Activated naive CD8-positive, alpha-beta T cell treated with anti-CD3 and anti-CD28 coated beads for 36 hours (primary cell): ENCODE measurements at regions not wholly inside any gene's neighbourhood (a gene's known extent, or its start where the extent isn't known, plus 50 kb on each side); places are given as distances from the start of the nearest gene placed in this dataset.

Experiments
- DNase-seq: peaks from one replicate; pipeline ENCODE4 v3.0.0; 2021
- H3K27ac Mint-ChIP-seq: one replicate; pipeline ENCODE4 v1.8.0; 2022; ENCODE audit warnings: mild to moderate bottlenecking, moderate library complexity, mixed read lengths
- H3K27me3 Mint-ChIP-seq: one replicate; pipeline ENCODE4 v1.8.0; 2022; ENCODE audit warnings: mild to moderate bottlenecking, mixed read lengths
- H3K36me3 Mint-ChIP-seq: one replicate; pipeline ENCODE4 v1.8.0; 2021; ENCODE audit warnings: mild to moderate bottlenecking, mixed read lengths
- H3K4me1 Mint-ChIP-seq: one replicate; pipeline ENCODE4 v1.8.0; 2021; ENCODE audit warnings: mixed read lengths
- H3K4me3 Mint-ChIP-seq: one replicate; pipeline ENCODE4 v1.8.0; 2022; ENCODE audit warnings: mild to moderate bottlenecking, moderate library complexity, mixed read lengths
- H3K9me3 Mint-ChIP-seq: one replicate; pipeline ENCODE4 v1.8.0; 2022; ENCODE audit warnings: mixed read lengths

DNA sequence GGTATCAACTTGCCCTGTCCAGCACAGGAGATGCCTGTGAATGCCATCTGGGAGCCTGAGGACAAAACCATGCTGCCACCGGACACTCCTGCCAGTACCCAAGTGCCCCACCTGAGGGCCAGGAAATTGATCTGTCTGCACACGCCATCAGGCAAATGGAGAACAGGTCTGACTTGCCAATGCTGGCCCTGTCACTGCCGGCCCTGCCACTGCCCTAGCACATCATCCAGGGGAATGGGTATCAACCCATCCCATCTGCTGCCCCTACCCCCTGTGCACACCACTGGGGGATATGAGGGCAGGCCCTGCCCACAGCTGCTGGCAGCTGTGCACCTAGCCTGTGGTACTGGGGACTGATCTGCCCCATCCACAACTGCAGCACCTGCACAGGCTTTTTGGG is 1081.6 kb upstream of the EYS start:
- no peak overlapping the region for H3K4me3 Mint-ChIP-seq
- H3K36me3 Mint-ChIP-seq = no peaks in the 10 kb centered on the region
- no peak overlapping the region for H3K27ac Mint-ChIP-seq
- H3K4me1 Mint-ChIP-seq = no peaks in the 10 kb centered on the region
- H3K9me3 Mint-ChIP-seq = peaks cover 1% of the 10 kb centered on the region
- DNase-seq = no peak
- H3K27me3 Mint-ChIP-seq = no peaks in the 10 kb centered on the region

DNA sequence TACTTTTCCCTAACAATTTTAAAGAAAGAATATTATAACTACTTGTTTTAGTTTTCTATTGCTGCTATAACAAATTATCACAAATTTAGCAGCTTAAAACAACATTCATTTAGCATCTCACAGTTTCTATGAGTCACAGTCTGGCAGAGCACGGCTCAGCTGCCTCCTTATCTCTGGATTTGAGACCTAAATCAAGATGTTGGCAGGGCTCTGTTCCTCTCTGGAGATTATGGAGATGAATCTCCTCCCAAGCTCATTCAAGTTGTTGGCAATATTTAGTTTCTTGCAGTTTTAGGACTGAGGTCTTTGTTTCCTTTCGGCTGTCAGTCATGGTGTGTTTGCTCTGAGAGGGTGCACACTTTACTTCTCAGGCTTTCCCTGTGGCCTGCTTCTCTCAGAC is 1065.8 kb upstream of the EYS start:
- H3K4me1 Mint-ChIP-seq = no peaks in the 10 kb centered on the region
- no peak overlapping the region for H3K27ac Mint-ChIP-seq
- H3K27me3 Mint-ChIP-seq = no peaks in the 10 kb centered on the region
- DNase-seq = no peak
- H3K4me3 Mint-ChIP-seq = no peak overlapping the region
- no peaks in the 10 kb centered on the region for H3K36me3 Mint-ChIP-seq
- H3K9me3 Mint-ChIP-seq = peaks cover 11% of the 10 kb centered on the region

DNA sequence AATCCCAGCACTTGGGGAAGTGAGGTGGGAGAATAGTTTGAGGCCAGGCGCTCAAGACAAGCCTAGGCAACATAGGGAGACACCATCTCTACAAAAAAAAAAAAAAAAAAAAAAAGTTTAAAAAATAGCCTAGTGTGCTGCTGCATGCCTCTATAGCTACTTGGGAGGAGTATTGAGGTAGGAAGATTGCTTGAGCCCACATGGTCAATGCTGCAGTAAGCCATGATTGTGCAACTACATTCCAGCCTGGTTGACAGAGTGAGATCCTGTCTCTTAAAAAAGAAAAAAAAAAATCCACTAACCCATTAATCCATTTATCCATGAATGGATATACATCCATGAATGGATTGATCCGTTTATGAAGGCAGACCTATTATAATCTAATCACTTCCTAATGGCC is 1064.6 kb upstream of the EYS start:
- DNase-seq = no peak
- Mint-ChIP-seq H3K9me3 (peaks cover 11% of the 10 kb centered on the region), H3K4me1 (no peaks in the 10 kb centered on the region), H3K27ac (no peak overlapping the region), H3K36me3 (no peaks in the 10 kb centered on the region), H3K27me3 (no peaks in the 10 kb centered on the region), H3K4me3 (no peak overlapping the region)

DNA sequence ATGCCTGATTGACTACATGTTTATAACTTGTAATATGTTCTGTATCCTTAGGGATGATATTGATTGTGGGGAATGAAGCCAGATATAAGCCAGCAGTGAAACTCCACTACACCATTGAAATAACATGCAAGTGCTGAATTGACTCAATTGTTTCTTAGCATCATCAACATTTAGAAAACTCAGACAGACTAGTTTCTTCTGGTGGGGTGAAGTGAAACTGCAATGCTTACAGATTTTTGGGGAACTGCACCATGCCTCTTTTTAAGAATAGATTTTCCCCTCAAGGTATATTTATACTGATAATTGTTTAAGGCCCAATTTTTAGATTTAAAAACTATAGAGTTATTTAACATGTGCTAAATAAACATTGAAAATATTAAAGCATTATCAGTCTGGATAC is 1044.6 kb upstream of the EYS start:
- Mint-ChIP-seq H3K4me1 (no peaks in the 10 kb centered on the region), H3K36me3 (no peaks in the 10 kb centered on the region), H3K9me3 (peaks cover 3% of the 10 kb centered on the region), H3K4me3 (no peak overlapping the region), H3K27ac (no peak overlapping the region), H3K27me3 (no peaks in the 10 kb centered on the region)
- DNase-seq = no peak

DNA sequence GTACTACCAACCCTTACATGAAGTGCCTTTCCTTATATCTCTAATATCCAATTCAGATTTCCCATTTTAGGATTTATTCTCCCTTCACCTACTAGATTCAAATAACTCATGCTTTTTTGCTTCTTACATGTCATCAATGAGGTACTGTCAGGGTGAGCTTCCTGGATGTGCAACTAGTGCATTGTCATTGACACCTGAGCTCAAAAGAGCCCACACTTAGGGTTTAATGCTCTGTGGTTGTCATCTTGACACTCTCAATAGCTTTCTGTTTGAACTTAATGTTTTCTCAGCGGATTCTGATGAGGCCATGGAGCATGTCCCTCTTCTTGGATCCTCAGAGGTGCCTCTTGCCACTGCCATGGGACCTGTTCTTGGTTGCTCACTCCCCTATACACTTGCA is 1033.3 kb upstream of the EYS start:
- Mint-ChIP-seq H3K4me1 (no peaks in the 10 kb centered on the region), H3K36me3 (no peaks in the 10 kb centered on the region), H3K27me3 (no peaks in the 10 kb centered on the region), H3K9me3 (peaks cover 2% of the 10 kb centered on the region), H3K4me3 (no peak overlapping the region), H3K27ac (no peak overlapping the region)
- DNase-seq = no peak

DNA sequence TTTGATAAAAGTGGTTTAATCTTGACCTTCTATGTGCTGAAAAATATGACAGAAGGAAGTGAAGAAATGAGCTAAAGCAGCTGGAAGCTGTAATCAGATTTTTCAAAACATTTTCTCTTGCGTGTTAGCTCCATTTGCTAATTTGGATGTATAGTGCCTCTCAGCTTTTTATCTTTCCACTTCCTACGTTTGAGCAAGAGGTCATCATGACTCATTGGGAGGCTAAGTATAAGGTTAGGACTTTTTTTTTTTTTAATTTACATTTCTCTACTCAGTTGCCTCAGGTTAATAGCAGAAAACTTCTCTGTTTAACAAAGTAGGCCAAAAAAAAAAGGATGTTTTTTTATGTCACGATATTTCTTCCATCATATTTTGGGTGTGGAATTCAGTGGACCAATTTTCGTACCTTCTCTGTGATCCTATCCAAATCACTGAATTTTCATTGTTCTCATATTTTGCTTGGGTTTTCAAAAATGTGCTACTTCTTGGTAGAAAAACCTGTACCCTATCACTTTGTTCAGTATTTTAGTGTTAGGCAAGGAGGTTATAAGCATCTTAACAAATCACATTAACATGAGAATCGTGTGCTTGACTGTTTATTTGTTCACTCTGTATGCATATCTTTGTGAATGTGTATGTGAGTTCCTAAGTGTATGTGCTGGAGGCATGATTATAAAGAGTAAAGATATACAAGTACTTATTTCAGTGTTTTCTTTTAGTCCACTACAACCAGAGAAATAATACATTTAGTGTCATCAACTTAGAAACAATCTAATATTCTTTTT is 1028.3 kb upstream of the EYS start:
- Mint-ChIP-seq H3K4me1 (no peaks in the 10 kb centered on the region), H3K9me3 (no peaks in the 10 kb centered on the region), H3K27me3 (no peaks in the 10 kb centered on the region), H3K36me3 (no peaks in the 10 kb centered on the region), H3K4me3 (no peak overlapping the region), H3K27ac (no peak overlapping the region)
- DNase-seq = no peak

DNA sequence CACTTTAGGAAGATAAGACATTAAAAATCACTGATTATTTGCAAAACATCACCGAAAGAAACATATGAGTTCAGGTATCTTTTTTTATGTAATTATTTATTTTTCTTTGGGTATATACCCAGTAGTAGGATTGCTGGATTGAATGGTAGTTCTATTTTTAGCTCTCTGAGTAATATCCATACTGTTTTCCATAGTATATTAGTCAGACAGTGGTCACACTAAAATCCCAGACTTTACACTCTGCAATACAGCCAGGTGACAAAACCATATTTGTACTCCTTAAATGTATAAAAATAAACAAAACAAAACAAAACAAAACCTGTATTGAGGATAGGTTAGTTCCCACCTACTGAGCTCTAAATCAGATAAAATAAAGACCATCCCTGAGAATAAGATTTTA is 1024.3 kb upstream of the EYS start:
- H3K36me3 Mint-ChIP-seq = no peaks in the 10 kb centered on the region
- no peak for DNase-seq

DNA sequence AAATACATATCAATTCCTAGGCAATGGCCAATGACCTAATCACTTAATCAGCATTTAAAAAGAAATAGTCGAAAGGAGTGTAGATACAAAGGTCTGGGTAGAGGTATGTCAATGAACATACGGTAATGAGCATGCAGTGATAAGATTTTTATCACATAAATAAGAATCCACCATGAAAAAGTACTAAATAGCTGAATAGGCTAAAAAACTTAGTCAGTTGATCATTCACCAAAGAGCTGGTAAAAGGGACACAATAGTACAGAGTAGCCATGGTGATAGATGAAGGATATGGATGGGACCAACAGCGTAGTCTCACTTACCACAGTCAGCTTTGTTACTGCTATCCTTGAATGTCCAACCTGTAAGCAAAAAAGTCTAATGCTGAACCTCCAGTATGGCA is 1018.6 kb upstream of the EYS start:
- no peak overlapping the region for H3K4me3 Mint-ChIP-seq
- no peak for DNase-seq
- no peaks in the 10 kb centered on the region for H3K27me3 Mint-ChIP-seq
- no peaks in the 10 kb centered on the region for H3K4me1 Mint-ChIP-seq
- no peaks in the 10 kb centered on the region for H3K36me3 Mint-ChIP-seq
- peaks cover 7% of the 10 kb centered on the region for H3K9me3 Mint-ChIP-seq
- H3K27ac Mint-ChIP-seq = no peak overlapping the region

More for the DNA sequence above, 1024.3 kb upstream of the EYS start:
- no peaks in the 10 kb centered on the region for H3K27me3 Mint-ChIP-seq
- H3K4me3 Mint-ChIP-seq = no peak overlapping the region
- H3K4me1 Mint-ChIP-seq = no peaks in the 10 kb centered on the region
- H3K27ac Mint-ChIP-seq = no peak overlapping the region
- peaks cover 3% of the 10 kb centered on the region for H3K9me3 Mint-ChIP-seq

DNA sequence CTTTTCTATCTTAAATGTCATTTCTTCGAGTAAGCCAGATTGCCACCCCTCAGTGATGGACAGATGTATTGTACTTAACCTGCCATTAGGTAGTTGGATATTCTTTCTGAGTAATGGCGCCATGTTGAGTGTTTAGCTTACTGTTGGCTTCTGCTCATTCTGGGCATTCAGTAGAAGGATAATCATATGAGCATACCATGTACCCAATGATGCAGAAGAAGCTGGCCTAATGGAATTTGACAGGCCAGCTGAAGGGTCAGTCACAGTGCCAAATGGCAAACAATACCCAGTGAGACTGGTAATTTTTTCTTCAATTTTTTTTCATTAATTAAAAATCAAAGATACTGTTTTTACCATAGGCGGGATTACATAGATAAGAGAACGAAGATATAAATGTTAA is 1010.8 kb upstream of the EYS start:
- Mint-ChIP-seq H3K36me3 (no peaks in the 10 kb centered on the region), H3K9me3 (peaks cover 4% of the 10 kb centered on the region), H3K27me3 (no peaks in the 10 kb centered on the region), H3K4me1 (no peaks in the 10 kb centered on the region), H3K4me3 (no peak overlapping the region), H3K27ac (no peak overlapping the region)
- no peak for DNase-seq

DNA sequence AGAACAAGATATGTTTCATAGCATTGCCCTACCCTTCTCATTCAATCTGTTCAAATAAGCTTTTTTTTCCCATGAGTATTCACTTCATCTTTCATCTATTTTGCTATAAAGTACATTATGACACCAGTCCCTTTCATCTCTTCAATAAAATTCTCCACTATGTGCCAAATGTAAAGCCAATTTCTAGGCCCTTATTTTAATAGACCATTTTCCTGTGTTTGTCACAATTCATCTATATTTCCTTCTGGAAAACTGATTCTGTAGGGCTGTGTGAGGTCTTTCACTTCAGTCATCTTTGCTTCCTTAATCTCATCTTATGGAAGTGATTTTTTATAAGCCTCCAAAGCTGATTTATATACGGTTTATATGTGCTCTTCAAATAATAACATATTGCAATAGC is 992.4 kb upstream of the EYS start:
- Mint-ChIP-seq H3K27me3 (no peaks in the 10 kb centered on the region), H3K36me3 (no peaks in the 10 kb centered on the region), H3K9me3 (peaks cover 5% of the 10 kb centered on the region), H3K4me3 (no peak overlapping the region), H3K4me1 (no peaks in the 10 kb centered on the region), H3K27ac (no peak overlapping the region)
- no peak for DNase-seq

DNA sequence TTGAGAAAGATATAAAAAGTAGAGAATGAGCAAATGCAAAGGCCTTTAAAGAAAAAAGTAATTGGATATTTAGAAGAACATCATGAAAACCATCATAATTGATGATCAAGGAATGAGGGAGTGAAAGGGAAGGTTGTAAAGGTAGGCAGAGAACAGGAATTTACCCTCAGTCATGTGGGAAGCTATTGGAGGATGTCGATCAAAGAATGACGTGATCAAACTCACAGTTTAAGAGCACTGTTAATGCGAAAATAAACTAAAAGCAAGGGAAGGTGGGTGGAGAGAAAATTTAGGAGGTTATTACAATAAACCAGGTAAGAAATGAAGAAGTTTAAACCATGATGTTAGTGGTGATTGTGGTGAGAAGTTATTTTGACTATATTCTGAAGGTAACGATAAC is 982.6 kb upstream of the EYS start:
- no peak overlapping the region for H3K4me3 Mint-ChIP-seq
- no peaks in the 10 kb centered on the region for H3K27me3 Mint-ChIP-seq
- no peak overlapping the region for H3K27ac Mint-ChIP-seq
- H3K36me3 Mint-ChIP-seq = no peaks in the 10 kb centered on the region
- H3K9me3 Mint-ChIP-seq = peaks cover 5% of the 10 kb centered on the region
- no peaks in the 10 kb centered on the region for H3K4me1 Mint-ChIP-seq
- DNase-seq = no peak

DNA sequence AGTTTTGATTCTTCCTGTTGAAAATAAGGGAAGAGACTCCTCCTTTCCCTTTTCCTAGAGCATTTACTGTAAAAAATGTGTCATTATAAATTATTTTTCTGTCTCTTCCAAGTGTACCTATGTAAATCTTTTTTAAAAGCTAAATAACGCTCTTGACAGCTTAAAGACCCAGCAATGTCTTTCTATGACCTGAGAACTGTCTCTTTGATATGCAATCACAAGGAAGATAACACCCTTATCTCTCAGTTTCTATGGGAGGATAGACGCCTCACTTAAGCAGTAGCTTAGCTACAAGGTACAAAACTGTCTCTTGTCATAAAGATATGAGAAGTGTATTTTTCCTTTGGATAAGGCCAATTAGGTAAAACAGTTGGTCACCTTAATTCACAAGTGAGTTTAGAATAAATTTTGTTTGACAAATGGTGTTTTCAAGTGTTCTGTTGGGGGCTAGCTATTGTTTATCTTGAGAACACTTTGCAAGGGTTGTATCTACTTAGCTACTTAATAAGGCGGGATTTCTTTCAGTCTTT is 980.6 kb upstream of the EYS start:
- Mint-ChIP-seq H3K9me3 (peaks cover 4% of the 10 kb centered on the region), H3K4me1 (no peaks in the 10 kb centered on the region), H3K27ac (no peak overlapping the region)

DNA sequence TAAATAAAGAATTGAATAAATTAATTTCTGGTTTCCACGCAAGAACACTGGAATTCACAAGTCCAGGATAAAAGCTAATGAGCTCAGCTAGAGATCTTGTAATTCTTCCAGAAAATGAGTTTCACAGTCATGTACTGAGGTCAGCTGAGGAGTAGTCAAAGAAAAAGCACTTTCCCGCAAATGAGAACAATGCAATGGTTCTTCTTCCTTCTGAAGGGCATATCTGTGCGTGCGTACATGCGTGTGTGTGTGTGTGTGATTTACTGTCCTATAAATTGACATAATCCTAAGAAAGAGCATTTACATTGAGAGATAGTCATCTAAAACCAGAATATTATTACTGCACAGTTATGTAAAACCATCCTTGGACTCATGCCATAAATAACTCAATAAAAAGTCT is 968.9 kb upstream of the EYS start:
- Mint-ChIP-seq H3K27ac (no peak overlapping the region), H3K36me3 (no peaks in the 10 kb centered on the region), H3K9me3 (peaks cover 4% of the 10 kb centered on the region), H3K4me1 (no peaks in the 10 kb centered on the region), H3K4me3 (no peak overlapping the region), H3K27me3 (no peaks in the 10 kb centered on the region)
- DNase-seq = no peak

More for the DNA sequence above, 980.6 kb upstream of the EYS start:
- no peak overlapping the region for H3K4me3 Mint-ChIP-seq
- no peak for DNase-seq
- no peaks in the 10 kb centered on the region for H3K27me3 Mint-ChIP-seq
- H3K36me3 Mint-ChIP-seq = no peaks in the 10 kb centered on the region

DNA sequence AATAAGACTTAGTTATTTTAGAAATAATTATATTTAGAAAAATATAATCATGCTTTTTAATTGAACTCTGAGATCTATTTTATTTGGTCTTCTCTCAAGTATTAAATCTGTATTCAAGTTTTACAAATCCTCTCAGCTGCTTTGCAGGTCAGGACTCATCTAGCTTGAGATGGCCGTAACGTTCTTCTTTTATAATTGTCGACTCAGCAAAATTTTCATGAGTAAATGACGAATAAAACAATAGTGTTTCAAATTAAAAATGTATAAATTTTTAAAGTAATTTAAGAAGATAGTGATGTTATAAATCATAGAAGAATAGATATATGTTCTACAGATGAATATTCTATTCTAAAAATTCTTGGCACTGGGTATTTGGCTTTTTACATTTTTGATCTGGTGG is 957.1 kb upstream of the EYS start:
- no peak for DNase-seq
- no peaks in the 10 kb centered on the region for H3K4me1 Mint-ChIP-seq
- no peak overlapping the region for H3K4me3 Mint-ChIP-seq
- H3K9me3 Mint-ChIP-seq = no peaks in the 10 kb centered on the region
- no peaks in the 10 kb centered on the region for H3K27me3 Mint-ChIP-seq
- no peaks in the 10 kb centered on the region for H3K36me3 Mint-ChIP-seq
- H3K27ac Mint-ChIP-seq = no peak overlapping the region

DNA sequence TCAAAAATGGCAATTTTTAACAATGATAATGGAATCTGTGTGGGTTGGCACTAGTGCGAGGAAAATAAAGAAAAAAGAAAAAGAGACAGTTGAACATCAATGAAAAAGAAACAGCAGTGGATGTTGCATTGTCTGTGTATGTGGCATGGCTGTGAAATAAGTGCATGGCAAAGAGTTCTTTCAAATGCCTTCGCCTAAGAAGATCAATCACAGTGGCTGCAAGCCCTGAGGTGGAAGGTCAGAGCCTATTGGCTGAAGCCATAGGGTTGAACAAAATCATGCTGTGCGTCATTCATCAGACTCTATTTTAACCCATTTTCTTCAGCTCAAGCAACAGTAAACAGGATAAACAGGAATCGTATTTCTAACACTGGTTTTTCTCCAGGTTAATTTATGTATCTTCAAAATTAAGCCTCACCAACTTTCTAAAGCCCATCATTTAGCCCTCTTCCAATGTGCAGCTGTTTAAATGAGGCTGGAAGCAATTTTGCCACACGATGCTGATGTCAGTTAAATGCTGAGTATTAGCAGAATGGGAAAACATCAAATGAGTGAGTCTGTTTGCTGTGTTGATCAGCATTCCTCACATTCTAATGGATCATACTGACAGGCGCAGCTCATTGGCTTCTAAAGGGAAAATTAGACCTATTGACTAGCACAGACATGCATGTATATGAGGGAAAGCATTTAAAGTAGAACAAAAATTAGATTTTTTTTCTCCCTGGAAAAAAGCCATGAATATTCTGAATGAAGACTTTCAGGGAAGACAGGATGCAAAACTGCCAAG is 955.9 kb upstream of the EYS start:
- no peaks in the 10 kb centered on the region for H3K36me3 Mint-ChIP-seq
- H3K27me3 Mint-ChIP-seq = no peaks in the 10 kb centered on the region
- no peaks in the 10 kb centered on the region for H3K4me1 Mint-ChIP-seq
- DNase-seq = no peak
- no peak overlapping the region for H3K27ac Mint-ChIP-seq
- H3K4me3 Mint-ChIP-seq = no peak overlapping the region
- H3K9me3 Mint-ChIP-seq = no peaks in the 10 kb centered on the region

DNA sequence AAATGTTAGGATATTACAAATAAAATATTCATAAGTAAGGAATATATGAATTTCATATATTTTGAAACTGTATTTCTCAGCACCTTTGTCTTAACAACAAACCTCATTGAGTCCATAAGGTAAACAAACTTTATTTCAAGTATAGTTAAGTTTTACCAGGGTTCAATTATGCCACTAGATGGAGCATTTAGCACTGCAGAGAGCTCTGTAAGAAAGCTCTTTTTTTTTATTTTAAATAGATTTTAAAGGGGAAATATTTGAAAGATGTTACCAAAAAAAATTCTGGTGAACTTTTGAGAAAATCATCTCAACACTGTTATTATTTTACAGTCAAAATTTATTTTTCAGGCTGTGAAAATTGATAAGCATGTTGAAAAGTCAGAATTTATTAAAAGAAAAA is 955.2 kb upstream of the EYS start:
- no peak for DNase-seq
- no peaks in the 10 kb centered on the region for H3K36me3 Mint-ChIP-seq
- no peaks in the 10 kb centered on the region for H3K9me3 Mint-ChIP-seq
- no peaks in the 10 kb centered on the region for H3K4me1 Mint-ChIP-seq
- no peak overlapping the region for H3K4me3 Mint-ChIP-seq
- H3K27ac Mint-ChIP-seq = no peak overlapping the region
- H3K27me3 Mint-ChIP-seq = no peaks in the 10 kb centered on the region
